ENCODE measurements at regions not wholly inside any gene's neighbourhood (a gene's known extent, or its start where the extent isn't known, plus 50 kb on each side); places are given as distances from the start of the nearest gene placed in this dataset.

DNA sequence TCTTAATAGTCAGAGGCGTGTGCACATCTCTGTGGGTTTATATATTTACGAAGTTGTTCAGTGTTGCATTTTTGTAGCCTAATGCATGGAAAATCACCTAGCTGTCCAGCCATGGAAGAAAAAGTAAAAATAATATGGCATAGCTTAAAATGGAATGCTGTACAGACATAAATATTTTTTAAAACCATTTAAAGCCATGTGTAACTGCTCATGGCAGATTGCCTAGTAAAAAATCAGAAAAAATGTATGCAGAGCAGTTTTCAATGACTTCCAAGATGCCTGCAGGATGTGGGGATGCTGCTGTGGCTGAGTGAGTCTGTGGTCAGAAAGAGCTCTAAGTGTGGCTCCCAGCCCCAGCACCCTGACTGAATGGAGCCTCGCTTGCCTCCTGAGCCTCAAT lies 64.8 kb upstream of the ALKAL2 start:
- Histone ChIP-seq H3K18ac (ENCODE audit: extremely low read depth, low read length) (no peak overlapping the region), H2BK5ac (ENCODE audit: low read depth, low read length) (no peak overlapping the region), H3K27ac (ENCODE audit: low read depth, low read length) (no peak overlapping the region), H3K4me3 (ENCODE audit: extremely low read depth in 1 of 4, insufficient read depth in 2 of 4, low read depth in 3 of 4, low read length in 4 of 4) (no peak overlapping the region), H3K4me2 (ENCODE audit: insufficient read depth in 1 of 2, low read depth in 2 of 2, low read length in 2 of 2) (no peak overlapping the region), H3K4ac (replicated peaks; ENCODE audit: insufficient read length, low read depth, low read length) (no peak overlapping the region), H2BK15ac (ENCODE audit: low read length) (no peak overlapping the region), H3K9me3 (ENCODE audit: insufficient read depth in 2 of 2, low read depth in 1 of 2, low read length in 1 of 2) (no peaks in the 10 kb centered on the region), H2AFZ (ENCODE audit: low read length) (no peak overlapping the region), H2AK5ac (ENCODE audit: low read depth, low read length) (no peak overlapping the region), H3K14ac (ENCODE audit: insufficient read length) (no peak overlapping the region), H3K36me3 (ENCODE audit: control insufficient read depth in 2 of 4, insufficient read depth in 4 of 4, low read length in 3 of 4) (no peaks in the 10 kb centered on the region), H2BK12ac (ENCODE audit: low read depth, low read length) (no peak overlapping the region), H3K4me1 (replicated peaks in 1 of 4; ENCODE audit: control insufficient read depth in 3 of 4, insufficient read depth in 4 of 4, low read length in 3 of 4) (no peaks in the 10 kb centered on the region), H3K23me2 (ENCODE audit: low read depth, low read length) (no peaks in the 10 kb centered on the region), H4K20me1 (replicated peaks in 1 of 2; ENCODE audit: control insufficient read depth in 1 of 2, insufficient read depth in 2 of 2, low read length in 2 of 2) (no peaks in the 10 kb centered on the region), H3K23ac (ENCODE audit: insufficient read length) (no peak overlapping the region), H3K79me2 (ENCODE audit: control insufficient read depth in 1 of 2, insufficient read depth in 2 of 2, low read length in 2 of 2) (no peaks in the 10 kb centered on the region), H3K9ac (replicated peaks in 1 of 4; ENCODE audit: extremely low read depth in 1 of 4, low read depth in 3 of 4, low read length in 3 of 4) (no peak overlapping the region), H4K8ac (ENCODE audit: extremely low read depth, insufficient read depth, low read length) (no peak overlapping the region), H4K5ac (ENCODE audit: insufficient read length, low read depth, low read length) (no peak overlapping the region), H4K91ac (replicated peaks; ENCODE audit: insufficient read length, low read length) (no peak overlapping the region), H3K27me3 (replicated peaks in 1 of 4; ENCODE audit: control insufficient read depth in 3 of 4, extremely low read depth in 1 of 4, insufficient read depth in 3 of 4, low read length in 3 of 4) (no peaks in the 10 kb centered on the region), H3K56ac (replicated peaks; ENCODE audit: insufficient read length, low read depth, low read length) (no peak overlapping the region), H2BK20ac (ENCODE audit: low read length) (no peak overlapping the region), H3K79me1 (ENCODE audit: low read depth, low read length) (no peaks in the 10 kb centered on the region), H2BK120ac (replicated peaks; ENCODE audit: low read depth, low read length) (no peak overlapping the region)
- TF ChIP-seq KDM1A (IDR thresholded peaks at IDR 0.05; ENCODE audit: borderline replicate concordance, low read length) = no peak
- TF ChIP-seq RBBP5 (IDR thresholded peaks at IDR 0.05; ENCODE audit: borderline replicate concordance, low read depth, low read length) = no peak
- TF ChIP-seq RNF2 (IDR thresholded peaks at IDR 0.05; ENCODE audit: borderline replicate concordance, low read depth, low read length, missing control alignments, poor library complexity, severe bottlenecking) = no peak
- TF ChIP-seq SRF (IDR thresholded peaks at IDR 0.05; ENCODE audit: low read depth, low read length) = no peak
- no peak for TF ChIP-seq SP2 (IDR thresholded peaks at IDR 0.05; ENCODE audit: low read length)
- no peak for TF ChIP-seq JUN (IDR thresholded peaks at IDR 0.05; ENCODE audit: low read depth, low read length)
- no peak for TF ChIP-seq HDAC2 (IDR thresholded peaks at IDR 0.05; ENCODE audit: borderline replicate concordance in 1 of 2, low read depth in 2 of 2, low read length in 2 of 2)
- no peak for TF ChIP-seq POLR2A (IDR thresholded peaks at IDR 0.05; ENCODE audit: control extremely low read depth in 1 of 2, low read depth in 2 of 2, low read length in 2 of 2)
- no peak for TF ChIP-seq CBX8 (IDR thresholded peaks at IDR 0.05; ENCODE audit: borderline replicate concordance, low read depth, low read length)
- TF ChIP-seq FOSL1 (IDR thresholded peaks at IDR 0.05; ENCODE audit: insufficient read depth, low read depth, low read length) = no peak
- TF ChIP-seq JUND (IDR thresholded peaks at IDR 0.05; ENCODE audit: low read length) = no peak
- FAIRE-seq (no peak), DNase-seq (ENCODE audit: low read depth in 1 of 2, low spot score in 2 of 2) (no peak)
- POLR2A ChIA-PET (ENCODE audit: partially characterized antibody) = no interaction called here
- WGBS, 2 experiments (ENCODE audit: extremely low coverage in 1 of 2, insufficient coverage in 1 of 2, insufficient read length in 1 of 2, insufficient replicate concordance in 2 of 2, low coverage in 1 of 2, low lambda C conversion rate in 2 of 2, missing lambda C conversion rate in 1 of 2) = 86% methylated on average over 3 of the region's 3 CpGs; no CpG with 5 or more reads in 1 of the 2 experiments
- CTCF ChIA-PET (ENCODE audit: partially characterized antibody) = no interaction called here
